Keratinocyte (primary cell): ENCODE measurements at regions not wholly inside any gene's neighbourhood (a gene's known extent, or its start where the extent isn't known, plus 50 kb on each side); places are given as distances from the start of the nearest gene placed in this dataset.

ENCODE experiments used
- EZH2 ChIP-seq: IDR thresholded peaks from one replicate; pipeline ENCODE4 v1.6.1; 2012; ENCODE audit warnings: inconsistent platforms, mild to moderate bottlenecking, low read length, moderate library complexity
- TF ChIP-seq, protein P1 (sequence below), 3 experiments: IDR thresholded peaks in 1 of 3; conservative IDR thresholded peaks in 1 of 3; optimal IDR thresholded peaks in 1 of 3; 2 replicates in 2 of 3; 3 replicates in 1 of 3; pipeline versions ENCODE3 to v1.5.1; 2011; ENCODE audit warnings: low read length in 3 of 3, mild to moderate bottlenecking in 3 of 3, moderate library complexity in 2 of 3, control low read depth in 1 of 3, inconsistent platforms in 1 of 3; ENCODE audit not compliant: insufficient read depth in 2 of 3; ENCODE audit errors: extremely low read depth in 1 of 3

DNA sequence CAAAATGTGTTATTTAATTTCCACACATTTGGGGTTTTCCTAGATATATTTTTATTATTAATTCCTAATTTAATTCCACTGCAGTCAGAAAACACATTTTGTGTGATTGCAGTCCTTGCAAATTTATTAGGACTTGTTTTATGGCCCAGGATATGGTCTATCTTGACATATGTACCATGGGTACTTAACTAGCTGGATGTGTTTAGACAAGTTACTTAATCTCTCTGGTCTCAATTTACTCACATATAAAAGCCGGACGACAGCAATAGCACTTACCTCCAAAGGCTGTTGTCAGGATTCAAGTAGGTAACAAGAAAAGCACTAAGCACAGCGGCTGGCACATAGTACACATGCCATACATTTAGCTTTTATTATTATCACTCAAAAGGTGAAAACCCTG is 118.2 kb upstream of the MSX2 start:
- TF ChIP-seq, protein P1, sequence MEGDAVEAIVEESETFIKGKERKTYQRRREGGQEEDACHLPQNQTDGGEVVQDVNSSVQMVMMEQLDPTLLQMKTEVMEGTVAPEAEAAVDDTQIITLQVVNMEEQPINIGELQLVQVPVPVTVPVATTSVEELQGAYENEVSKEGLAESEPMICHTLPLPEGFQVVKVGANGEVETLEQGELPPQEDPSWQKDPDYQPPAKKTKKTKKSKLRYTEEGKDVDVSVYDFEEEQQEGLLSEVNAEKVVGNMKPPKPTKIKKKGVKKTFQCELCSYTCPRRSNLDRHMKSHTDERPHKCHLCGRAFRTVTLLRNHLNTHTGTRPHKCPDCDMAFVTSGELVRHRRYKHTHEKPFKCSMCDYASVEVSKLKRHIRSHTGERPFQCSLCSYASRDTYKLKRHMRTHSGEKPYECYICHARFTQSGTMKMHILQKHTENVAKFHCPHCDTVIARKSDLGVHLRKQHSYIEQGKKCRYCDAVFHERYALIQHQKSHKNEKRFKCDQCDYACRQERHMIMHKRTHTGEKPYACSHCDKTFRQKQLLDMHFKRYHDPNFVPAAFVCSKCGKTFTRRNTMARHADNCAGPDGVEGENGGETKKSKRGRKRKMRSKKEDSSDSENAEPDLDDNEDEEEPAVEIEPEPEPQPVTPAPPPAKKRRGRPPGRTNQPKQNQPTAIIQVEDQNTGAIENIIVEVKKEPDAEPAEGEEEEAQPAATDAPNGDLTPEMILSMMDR (optimal IDR thresholded peaks at IDR 0.05 in 1 of 3, IDR thresholded peaks at IDR 0.05 in 1 of 3, conservative IDR thresholded peaks at IDR 0.05 in 1 of 3; ENCODE audit: extremely low read depth in 1 of 3, insufficient read depth in 2 of 3, low read length in 3 of 3), result no peak
- TF ChIP-seq EZH2, result no peak
